ENCODE measurements at regions not wholly inside any gene's neighbourhood (a gene's known extent, or its start where the extent isn't known, plus 50 kb on each side); places are given as distances from the start of the nearest gene placed in this dataset.

DNA sequence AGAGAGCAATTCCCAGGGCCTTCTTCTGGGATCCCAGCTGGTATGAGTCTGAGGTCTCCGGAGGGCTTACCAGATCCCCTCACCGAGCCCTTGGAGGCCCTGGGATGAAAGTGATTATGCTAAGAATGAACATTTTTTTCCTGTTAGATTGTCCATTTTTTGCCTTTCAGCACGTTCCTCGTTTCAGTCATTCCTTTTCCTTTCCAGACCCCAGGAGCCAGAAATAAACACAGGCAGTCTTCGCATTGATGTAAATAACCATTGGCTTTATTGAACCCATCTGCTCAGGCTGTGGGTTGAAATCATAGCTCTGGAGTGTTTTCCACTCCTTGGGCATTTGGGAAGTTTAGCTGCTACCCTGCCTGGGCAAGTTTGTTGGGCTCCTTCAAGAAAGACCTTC, 320.9 kb upstream of the AUTS2 start:
- H3K4me1 Mint-ChIP-seq (ENCODE audit: low read depth, unreplicated experiment): peaks cover 3% of the 10 kb centered on the region
- no peak overlapping the region for H3K27ac Mint-ChIP-seq (ENCODE audit: unreplicated experiment)
- peaks cover 2% of the 10 kb centered on the region for H3K27me3 Mint-ChIP-seq (ENCODE audit: unreplicated experiment)
- H3K9me3 Mint-ChIP-seq (ENCODE audit: unreplicated experiment): peaks cover 2% of the 10 kb centered on the region
- DNase-seq: no peak
- no peak overlapping the region for H3K4me3 Mint-ChIP-seq (ENCODE audit: unreplicated experiment)
- H3K36me3 Mint-ChIP-seq (ENCODE audit: unreplicated experiment): peaks cover 11% of the 10 kb centered on the region
- TF ChIP-seq, protein P1, sequence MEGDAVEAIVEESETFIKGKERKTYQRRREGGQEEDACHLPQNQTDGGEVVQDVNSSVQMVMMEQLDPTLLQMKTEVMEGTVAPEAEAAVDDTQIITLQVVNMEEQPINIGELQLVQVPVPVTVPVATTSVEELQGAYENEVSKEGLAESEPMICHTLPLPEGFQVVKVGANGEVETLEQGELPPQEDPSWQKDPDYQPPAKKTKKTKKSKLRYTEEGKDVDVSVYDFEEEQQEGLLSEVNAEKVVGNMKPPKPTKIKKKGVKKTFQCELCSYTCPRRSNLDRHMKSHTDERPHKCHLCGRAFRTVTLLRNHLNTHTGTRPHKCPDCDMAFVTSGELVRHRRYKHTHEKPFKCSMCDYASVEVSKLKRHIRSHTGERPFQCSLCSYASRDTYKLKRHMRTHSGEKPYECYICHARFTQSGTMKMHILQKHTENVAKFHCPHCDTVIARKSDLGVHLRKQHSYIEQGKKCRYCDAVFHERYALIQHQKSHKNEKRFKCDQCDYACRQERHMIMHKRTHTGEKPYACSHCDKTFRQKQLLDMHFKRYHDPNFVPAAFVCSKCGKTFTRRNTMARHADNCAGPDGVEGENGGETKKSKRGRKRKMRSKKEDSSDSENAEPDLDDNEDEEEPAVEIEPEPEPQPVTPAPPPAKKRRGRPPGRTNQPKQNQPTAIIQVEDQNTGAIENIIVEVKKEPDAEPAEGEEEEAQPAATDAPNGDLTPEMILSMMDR (IDR thresholded peaks at IDR 0.05; ENCODE audit: partially characterized antibody, unreplicated experiment): no peak

DNA sequence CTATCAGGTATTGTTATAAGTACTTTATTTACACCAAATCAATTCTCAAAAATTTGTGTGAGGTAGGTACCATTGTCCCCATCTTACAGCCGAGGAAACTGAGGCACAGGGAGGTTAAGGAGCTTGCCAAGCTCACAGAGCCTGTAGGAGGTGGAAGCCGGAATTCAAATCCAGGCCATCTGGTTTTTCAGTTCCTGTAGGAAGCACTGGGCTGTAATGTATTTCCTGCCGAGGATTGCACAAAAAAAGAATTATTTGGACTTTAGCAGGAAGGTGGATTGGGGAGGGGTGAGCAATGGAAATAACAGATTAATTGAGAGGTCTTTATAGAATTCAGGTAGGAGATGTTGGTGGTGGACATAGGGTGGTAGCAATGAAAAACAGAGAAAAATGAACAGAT, 315.3 kb upstream of the AUTS2 start:
- TF ChIP-seq, protein P1 (IDR thresholded peaks at IDR 0.05; ENCODE audit: partially characterized antibody, unreplicated experiment): no peak
- Mint-ChIP-seq H3K36me3 (ENCODE audit: unreplicated experiment) (peaks cover 7% of the 10 kb centered on the region), H3K4me1 (ENCODE audit: low read depth, unreplicated experiment) (peaks cover 4% of the 10 kb centered on the region), H3K9me3 (ENCODE audit: unreplicated experiment) (peaks cover 2% of the 10 kb centered on the region), H3K4me3 (ENCODE audit: unreplicated experiment) (no peak overlapping the region), H3K27me3 (ENCODE audit: unreplicated experiment) (peaks cover 2% of the 10 kb centered on the region), H3K27ac (ENCODE audit: unreplicated experiment) (no peak overlapping the region)
- DNase-seq: no peak

DNA sequence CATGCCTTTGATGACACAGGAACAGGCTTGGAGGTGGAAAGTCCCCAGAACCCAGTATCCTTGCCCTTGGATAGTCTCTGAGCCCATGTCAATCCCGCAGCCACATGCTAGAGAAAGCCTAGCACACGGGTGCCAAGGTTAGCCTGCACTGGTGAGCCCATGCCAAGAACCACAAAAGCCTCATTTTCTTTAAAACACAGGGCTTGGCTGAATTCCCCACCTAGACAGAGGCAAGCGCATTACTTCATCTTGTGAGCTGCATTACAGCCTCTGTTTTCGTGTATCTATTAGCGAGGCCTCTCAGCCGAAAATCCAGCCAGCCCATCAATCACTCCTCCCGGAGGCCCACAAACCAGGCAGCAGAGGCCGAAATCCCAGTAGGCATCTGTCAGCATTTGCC, 314.9 kb upstream of the AUTS2 start:
- Mint-ChIP-seq H3K27me3 (ENCODE audit: unreplicated experiment) (peaks cover 2% of the 10 kb centered on the region), H3K27ac (ENCODE audit: unreplicated experiment) (no peak overlapping the region), H3K36me3 (ENCODE audit: unreplicated experiment) (peaks cover 7% of the 10 kb centered on the region), H3K4me1 (ENCODE audit: low read depth, unreplicated experiment) (peaks cover 4% of the 10 kb centered on the region), H3K4me3 (ENCODE audit: unreplicated experiment) (no peak overlapping the region), H3K9me3 (ENCODE audit: unreplicated experiment) (peaks cover 2% of the 10 kb centered on the region)
- DNase-seq: no peak
- TF ChIP-seq, protein P1 (IDR thresholded peaks at IDR 0.05; ENCODE audit: partially characterized antibody, unreplicated experiment): no peak

DNA sequence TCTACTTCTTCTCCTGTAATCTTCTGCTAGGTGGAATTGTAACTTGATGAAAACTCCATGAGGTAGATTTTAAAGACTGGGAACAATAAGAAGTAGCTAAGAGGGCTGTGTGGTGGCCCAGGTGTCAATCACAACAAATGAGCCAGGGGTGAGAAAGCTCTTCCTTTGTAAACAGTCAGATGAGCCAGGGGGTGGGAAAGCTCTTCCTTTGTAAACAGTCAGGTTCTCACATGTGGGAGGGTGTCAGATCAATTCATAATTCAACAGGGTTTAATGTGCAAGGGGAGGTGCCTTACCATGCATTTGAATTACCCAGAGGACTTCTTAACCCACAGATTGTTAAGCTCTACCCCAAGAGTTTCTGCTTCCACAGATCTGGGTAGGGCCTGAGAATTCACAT, 312.4 kb upstream of the AUTS2 start:
- no peak for DNase-seq
- H3K27me3 Mint-ChIP-seq (ENCODE audit: unreplicated experiment): no peaks in the 10 kb centered on the region
- H3K36me3 Mint-ChIP-seq (ENCODE audit: unreplicated experiment): no peaks in the 10 kb centered on the region
- peaks cover 2% of the 10 kb centered on the region for H3K9me3 Mint-ChIP-seq (ENCODE audit: unreplicated experiment)
- TF ChIP-seq, protein P1 (IDR thresholded peaks at IDR 0.05; ENCODE audit: partially characterized antibody, unreplicated experiment): no peak
- no peak overlapping the region for H3K27ac Mint-ChIP-seq (ENCODE audit: unreplicated experiment)
- H3K4me3 Mint-ChIP-seq (ENCODE audit: unreplicated experiment): no peak overlapping the region
- peaks cover 4% of the 10 kb centered on the region for H3K4me1 Mint-ChIP-seq (ENCODE audit: low read depth, unreplicated experiment)

DNA sequence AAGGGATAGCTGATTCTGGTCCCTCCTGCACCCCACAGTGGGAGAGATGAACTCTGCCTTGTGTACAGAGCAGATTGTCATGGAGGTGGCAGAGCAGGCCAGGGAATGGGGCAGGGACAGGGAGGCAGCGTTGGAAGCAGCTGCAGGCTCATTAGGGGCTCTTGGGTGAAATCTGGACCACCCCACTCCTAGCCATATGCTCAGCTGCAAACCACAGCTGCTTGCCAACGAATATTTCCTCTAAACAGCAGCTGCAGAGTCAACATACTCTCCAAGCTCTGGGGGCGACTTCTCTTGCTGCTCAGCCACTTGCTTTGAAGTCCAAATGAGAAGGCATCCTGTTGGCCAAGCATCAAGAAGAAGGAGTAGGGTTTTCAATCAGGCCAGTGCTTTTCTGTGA, 302.3 kb upstream of the AUTS2 start:
- Mint-ChIP-seq H3K4me1 (ENCODE audit: low read depth, unreplicated experiment) (peaks cover 8% of the 10 kb centered on the region), H3K9me3 (ENCODE audit: unreplicated experiment) (peaks cover 5% of the 10 kb centered on the region), H3K4me3 (ENCODE audit: unreplicated experiment) (no peak overlapping the region), H3K27me3 (ENCODE audit: unreplicated experiment) (peaks cover 4% of the 10 kb centered on the region), H3K36me3 (ENCODE audit: unreplicated experiment) (no peaks in the 10 kb centered on the region), H3K27ac (ENCODE audit: unreplicated experiment) (no peak overlapping the region)
- TF ChIP-seq, protein P1 (IDR thresholded peaks at IDR 0.05; ENCODE audit: partially characterized antibody, unreplicated experiment): no peak
- DNase-seq: peak; percentile 18
